HG02759 (cell line): ENCODE measurements at regions not wholly inside any gene's neighbourhood (a gene's known extent, or its start where the extent isn't known, plus 50 kb on each side); places are given as distances from the start of the nearest gene placed in this dataset.
A peak's percentile ranks its signal among the peaks of the same experiment; 100 is the strongest.

Experiments
- ATAC-seq: cut with Tn5 transposase; IDR thresholded peaks from one replicate; pipeline ENCODE4 v1.9.1; 2021; ENCODE audit warnings: mild to moderate bottlenecking, moderate library complexity; ENCODE audit not compliant: unreplicated experiment

GRCh38 chr9:117549444-117549843 lies 134.6 kb upstream of the ASTN2 start:
- ATAC-seq = no peak

DNA sequence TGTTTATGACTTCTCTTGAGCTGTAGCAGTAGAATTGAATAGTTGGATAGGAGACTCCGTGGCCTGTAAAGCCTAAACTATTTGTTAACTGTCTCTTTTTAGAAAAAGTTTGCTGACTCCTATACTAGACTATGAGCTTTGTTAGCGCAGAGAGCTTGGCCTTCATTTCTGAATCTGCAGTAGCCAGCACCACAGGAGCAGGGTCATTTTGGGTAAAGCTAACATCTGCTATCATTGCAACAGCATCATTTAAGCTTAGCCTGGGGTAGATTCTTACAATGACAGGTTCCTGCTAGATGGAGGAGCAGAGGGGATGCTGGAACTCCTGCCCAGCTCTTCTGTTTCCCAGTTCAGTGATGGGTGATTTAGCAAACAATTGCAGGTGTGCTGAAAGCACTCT lies 133.7 kb upstream of the ASTN2 start:
- ATAC-seq = no peak

- ATAC-seq = no peak
Observed at GRCh38 chr9:117547904-117548303, 133.0 kb upstream of the ASTN2 start.

GRCh38 chr9:117546894-117547678 lies 132.2 kb upstream of the ASTN2 start:
- no peak for ATAC-seq

GRCh38 chr9:117545846-117546245 lies 131.0 kb upstream of the ASTN2 start:
- no peak for ATAC-seq

GRCh38 chr9:117543089-117543488 lies 128.2 kb upstream of the ASTN2 start:
- ATAC-seq = no peak

GRCh38 chr9:117542021-117542420 lies 127.2 kb upstream of the ASTN2 start:
- ATAC-seq = no peak

DNA sequence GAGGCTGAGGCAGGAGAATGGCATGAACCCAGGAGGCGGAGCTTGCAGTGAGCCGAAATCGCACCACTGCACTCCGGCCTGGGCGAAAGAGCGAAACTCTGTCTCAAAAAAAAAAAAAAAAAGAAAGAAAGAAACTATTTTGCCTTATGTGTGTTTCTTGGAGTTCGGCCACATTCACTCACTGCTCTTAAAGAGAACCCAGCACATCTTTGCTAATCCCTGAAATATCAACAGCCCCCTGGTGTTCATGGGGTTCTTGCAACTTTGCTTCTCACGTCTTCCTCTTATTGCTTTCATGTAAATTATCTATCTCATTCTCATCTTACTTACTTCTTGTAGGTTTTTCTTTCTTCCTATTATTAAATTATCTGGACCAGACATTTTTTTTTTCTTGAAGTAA lies 126.3 kb upstream of the ASTN2 start:
- no peak for ATAC-seq

DNA sequence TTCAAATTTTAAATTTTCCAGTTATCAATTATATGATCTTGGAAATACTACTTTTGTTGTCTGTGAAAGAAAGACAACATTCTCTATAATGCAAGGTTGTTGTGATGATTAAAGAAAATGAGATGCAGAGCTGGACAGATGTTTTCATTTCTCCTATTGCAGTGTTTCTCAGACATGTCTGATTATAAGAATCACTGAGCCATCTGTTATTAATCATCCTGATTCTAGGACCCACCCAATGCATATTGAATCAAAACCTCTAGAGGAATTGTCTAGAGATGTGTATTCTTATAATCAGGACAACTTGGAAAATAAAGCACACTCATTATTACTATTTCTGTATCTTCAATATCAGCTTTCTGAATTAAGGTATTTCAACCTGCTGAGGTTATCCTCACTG lies 121.1 kb upstream of the ASTN2 start:
- ATAC-seq = no peak

DNA sequence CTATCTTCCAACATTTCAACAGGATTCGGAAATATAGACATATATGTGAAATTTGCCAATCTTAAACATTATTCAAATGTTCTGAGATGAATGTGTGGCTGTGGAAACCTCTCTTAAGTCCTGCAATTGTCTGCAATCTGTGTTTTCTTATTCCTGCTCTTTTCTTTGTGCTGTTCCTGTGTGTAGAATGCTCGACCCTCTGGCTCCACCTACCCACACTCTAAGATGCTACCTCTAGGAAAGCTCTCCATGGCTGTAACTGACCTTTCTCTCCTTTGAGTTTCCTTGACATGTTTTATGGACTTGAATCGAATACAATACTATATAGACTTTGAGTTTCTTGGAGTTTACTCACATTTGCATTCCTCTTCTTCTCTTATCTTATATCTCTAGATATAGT lies 120.6 kb upstream of the ASTN2 start:
- no peak for ATAC-seq

DNA sequence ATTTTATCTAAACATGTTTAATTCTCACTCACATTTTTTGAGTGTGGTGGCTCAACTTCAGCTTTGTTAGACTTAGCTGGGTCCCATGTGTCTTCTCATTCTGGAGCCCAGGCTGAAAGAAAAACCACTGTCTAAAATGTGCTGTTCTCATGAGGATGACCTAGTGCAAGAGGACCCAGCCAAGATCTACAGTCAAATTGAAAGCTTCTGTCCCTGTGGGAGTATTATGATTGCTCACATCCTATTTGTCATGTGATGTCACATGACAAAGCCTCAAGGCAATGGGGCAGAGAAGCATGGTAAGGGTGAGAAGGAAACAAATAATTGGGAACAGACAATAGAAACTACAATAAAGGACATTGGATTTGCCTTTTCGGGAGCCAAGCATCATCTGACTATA lies 113.4 kb upstream of the ASTN2 start:
- peak; percentile 69 for ATAC-seq

DNA sequence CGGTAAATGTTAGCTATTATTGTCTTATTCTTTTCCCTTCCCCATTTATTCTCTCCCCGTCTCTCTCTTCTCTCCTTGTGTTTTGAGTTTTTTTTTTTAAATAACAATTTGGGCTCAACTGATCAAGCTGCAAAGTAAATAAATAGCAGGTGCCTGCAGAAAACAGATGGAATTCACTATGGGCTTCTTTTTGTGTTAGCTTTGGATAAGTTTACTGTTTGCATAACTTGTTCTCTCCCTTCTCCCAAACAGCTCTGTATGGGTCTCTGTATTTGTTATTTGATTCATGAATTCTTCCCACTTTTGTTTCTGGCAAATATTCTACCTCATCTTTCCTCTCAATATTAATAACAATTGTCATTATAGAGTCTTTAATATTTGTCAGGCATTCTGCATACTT lies 111.8 kb upstream of the ASTN2 start:
- ATAC-seq = no peak

DNA sequence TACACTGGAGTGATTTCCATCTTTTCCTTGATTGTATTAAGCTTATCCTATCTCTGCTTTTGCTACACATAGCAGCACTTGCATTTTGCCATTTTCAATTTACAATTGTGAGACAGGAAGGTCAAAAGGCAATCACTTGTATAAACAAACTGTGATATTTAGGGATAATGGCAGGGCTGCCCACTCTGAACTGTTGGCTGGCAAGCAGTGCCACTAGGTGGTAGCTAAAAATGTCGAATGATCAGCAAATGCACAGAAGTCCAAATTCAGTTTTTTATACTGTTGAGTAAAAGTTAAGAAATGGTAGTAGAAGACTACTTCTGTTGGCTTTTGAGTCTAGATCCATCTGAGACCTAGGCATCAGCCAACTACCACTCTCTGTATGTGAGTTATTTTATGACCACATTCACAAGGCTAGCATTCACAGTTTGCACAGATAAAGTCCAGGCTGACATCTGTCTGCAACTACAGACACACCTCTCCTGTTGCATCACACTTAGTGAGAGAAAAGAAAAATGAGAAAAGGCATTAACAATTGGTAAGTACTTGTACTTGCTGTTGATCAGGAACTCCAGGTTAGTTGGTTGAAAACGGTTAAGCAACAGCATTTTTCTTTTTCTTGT lies 108.8 kb upstream of the ASTN2 start:
- ATAC-seq = no peak

DNA sequence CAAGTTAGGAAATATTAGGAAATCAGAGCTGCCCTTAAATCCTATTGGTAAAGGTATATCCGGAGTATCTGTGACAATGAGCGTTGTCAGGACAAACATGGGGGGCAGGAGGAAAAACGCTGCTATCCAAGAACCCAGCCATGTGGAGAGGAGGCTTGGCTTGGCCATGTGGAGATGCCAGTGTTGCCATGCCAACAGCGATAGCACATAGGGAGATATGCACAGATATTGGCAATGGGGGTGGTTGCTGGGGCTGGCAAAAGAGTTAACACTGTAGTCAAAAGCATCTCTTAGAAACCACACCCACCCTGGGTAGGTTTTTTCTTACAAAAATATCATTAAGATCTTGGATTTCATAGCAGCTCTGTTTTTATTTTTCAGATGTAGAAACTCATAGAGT lies 106.4 kb upstream of the ASTN2 start:
- ATAC-seq = no peak

- no peak for ATAC-seq
Observed at GRCh38 chr9:117516676-117517632, 102.1 kb upstream of the ASTN2 start.

- no peak for ATAC-seq
Observed at GRCh38 chr9:117511852-117512481, 97.1 kb upstream of the ASTN2 start.

DNA sequence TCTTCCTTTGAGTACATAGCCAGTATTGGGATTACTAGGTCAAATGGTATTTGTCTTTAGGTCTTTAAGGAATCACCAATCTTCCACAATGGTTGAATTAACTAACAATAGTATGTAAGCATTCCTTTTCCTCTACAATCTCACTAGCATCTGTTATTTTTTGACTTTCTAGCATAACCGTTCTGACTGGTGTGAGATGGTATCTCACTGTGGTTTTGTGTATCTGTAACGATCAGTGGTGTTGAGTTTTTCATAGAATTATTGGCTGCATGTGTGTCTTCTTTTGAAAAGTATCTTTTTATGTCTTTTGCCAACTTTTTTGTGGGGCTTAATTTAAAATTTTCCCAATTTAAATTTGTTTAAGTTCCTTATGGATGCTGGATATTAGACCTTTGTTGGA lies 81.5 kb upstream of the ASTN2 start:
- ATAC-seq = no peak

- no peak for ATAC-seq
Observed at GRCh38 chr9:117494401-117495090, 79.7 kb upstream of the ASTN2 start.

DNA sequence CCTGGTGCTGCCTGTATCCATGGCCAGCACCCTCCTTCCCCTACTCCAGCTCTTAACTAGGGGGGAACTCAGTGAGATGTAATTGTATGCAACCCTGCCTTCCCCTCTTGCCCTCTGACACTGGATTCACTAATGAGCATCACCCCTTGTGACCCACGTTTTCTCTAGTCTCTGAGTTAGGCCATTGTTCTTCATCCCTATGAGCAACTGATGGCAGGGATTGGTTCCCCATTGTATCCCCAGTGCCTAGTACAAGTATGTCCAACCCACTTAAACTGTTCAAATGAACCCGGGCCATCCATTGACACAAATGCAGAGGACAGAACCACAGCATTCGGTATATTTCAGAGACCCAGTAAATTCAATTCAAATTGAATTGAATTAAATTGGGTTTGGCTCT lies 77.6 kb upstream of the ASTN2 start:
- no peak for ATAC-seq

GRCh38 chr9:117491491-117491890 lies 76.6 kb upstream of the ASTN2 start:
- no peak for ATAC-seq

GRCh38 chr9:117490199-117490598 lies 75.3 kb upstream of the ASTN2 start:
- ATAC-seq = no peak
